DND-41 (cell line): ENCODE measurements at regions not wholly inside any gene's neighbourhood (a gene's known extent, or its start where the extent isn't known, plus 50 kb on each side); places are given as distances from the start of the nearest gene placed in this dataset.

Experiments
- ATAC-seq: fragments of 200-7000 bp; cut with Tn5 transposase; 3 replicates; pipeline ENCODE4 v1.9.1; 2021; ENCODE audit warnings: low read depth; ENCODE audit not compliant: insufficient read depth
- DNase-seq: peaks from one replicate; pipeline ENCODE4 v3.0.0-alpha.2; 2020
- H2AFZ ChIP-seq: 2 replicates; pipeline ENCODE4 v1.6.0; 2012; ENCODE audit warnings: low read depth, low read length
- H3K27ac ChIP-seq: 2 replicates; pipeline ENCODE4 v1.5.1; 2012; ENCODE audit warnings: low read length, inconsistent platforms
- H3K27me3 ChIP-seq: fragments of 200-600 bp; sonication (generic); 2 replicates; pipeline ENCODE4 v1.6.0; 2012; ENCODE audit warnings: low read length, mild to moderate bottlenecking, inconsistent platforms; ENCODE audit not compliant: insufficient read depth, poor library complexity
- H3K36me3 ChIP-seq: 2 replicates; pipeline ENCODE4 v1.5.1; 2012; ENCODE audit warnings: low read length, inconsistent platforms; ENCODE audit not compliant: insufficient read depth
- H3K4me1 ChIP-seq: 2 replicates; pipeline ENCODE4 v1.5.1; 2012; ENCODE audit warnings: mild to moderate bottlenecking, low read length; ENCODE audit not compliant: insufficient read depth
- H3K4me2 ChIP-seq: 2 replicates; pipeline ENCODE4 v1.6.0; 2012; ENCODE audit warnings: mild to moderate bottlenecking, moderate library complexity, low read length, inconsistent platforms; ENCODE audit not compliant: insufficient read depth
- H3K4me3 ChIP-seq, 2 experiments: fragments of 200-600 bp in 1 of 2; shearing (Covaris generic) in 1 of 2; 2 replicates each; pipeline ENCODE4 v1.5.1; 2012 to 2016; ENCODE audit warnings: inconsistent platforms in 2 of 2, low read length in 2 of 2, mild to moderate bottlenecking in 2 of 2, low read depth in 1 of 2, moderate library complexity in 1 of 2
- H3K79me2 ChIP-seq: 2 replicates; pipeline ENCODE4 v1.6.0; 2012; ENCODE audit warnings: low read length, inconsistent platforms; ENCODE audit not compliant: insufficient read depth
- H3K9ac ChIP-seq: 2 replicates; pipeline ENCODE4 v1.6.0; 2012; ENCODE audit warnings: low read depth, mild to moderate bottlenecking, inconsistent platforms, low read length, moderate library complexity
- H3K9me3 ChIP-seq: 2 replicates; pipeline ENCODE4 v1.5.1; 2012; ENCODE audit warnings: low read length, moderate library complexity, mild to moderate bottlenecking, inconsistent platforms; ENCODE audit not compliant: insufficient read depth, severe bottlenecking
- H4K20me1 ChIP-seq: 2 replicates; pipeline ENCODE4 v1.6.0; 2012; ENCODE audit warnings: low read length; ENCODE audit not compliant: insufficient read depth
- EZH2 ChIP-seq: IDR thresholded peaks from 3 replicates; pipeline ENCODE4 v1.6.1; 2012; ENCODE audit warnings: borderline replicate concordance, low read depth, mild to moderate bottlenecking, moderate library complexity, low read length, inconsistent platforms; ENCODE audit not compliant: severe bottlenecking
- TF ChIP-seq, protein P1 (sequence below): IDR thresholded peaks from 2 replicates; pipeline ENCODE4 v1.5.1; 2012; ENCODE audit warnings: borderline replicate concordance, low read length, moderate library complexity, mild to moderate bottlenecking; ENCODE audit not compliant: poor library complexity, severe bottlenecking; ENCODE audit errors: extremely low read depth

DNA sequence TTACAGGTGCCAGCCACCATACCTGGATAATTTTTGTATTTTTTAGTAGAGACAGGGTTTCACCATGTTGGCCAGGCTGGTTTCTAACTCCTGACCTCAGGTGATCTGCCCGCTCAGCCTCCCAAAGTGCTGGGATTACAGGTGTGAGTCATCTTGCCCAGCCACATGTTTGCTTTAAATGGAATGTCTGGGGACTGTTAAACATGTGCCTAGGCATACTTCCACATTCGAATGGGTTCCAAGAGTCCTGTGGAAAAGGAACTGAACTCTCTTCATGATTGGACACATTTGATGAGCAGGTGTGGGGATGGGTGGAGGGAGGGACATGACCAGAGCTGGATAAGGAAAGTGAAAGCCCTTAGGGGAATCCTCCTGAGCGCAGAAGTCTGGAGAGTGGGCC lies 58.4 kb upstream of the GREB1L start:
- Histone ChIP-seq H3K4me1 (0 out of 2 replicates have a peak, but pooled peaks cover 2% of the 10 kb centered on the region), H2AFZ (no peak overlapping the region), H3K9ac (no peak overlapping the region), H3K9me3 (no peaks in the 10 kb centered on the region), H3K27me3 (no peaks in the 10 kb centered on the region), H3K36me3 (no peaks in the 10 kb centered on the region), H3K4me3 (no peak overlapping the region), H3K27ac (no peak overlapping the region), H3K79me2 (no peaks in the 10 kb centered on the region), H3K4me2 (no peak overlapping the region), H4K20me1 (no peaks in the 10 kb centered on the region)
- TF ChIP-seq, protein P1, sequence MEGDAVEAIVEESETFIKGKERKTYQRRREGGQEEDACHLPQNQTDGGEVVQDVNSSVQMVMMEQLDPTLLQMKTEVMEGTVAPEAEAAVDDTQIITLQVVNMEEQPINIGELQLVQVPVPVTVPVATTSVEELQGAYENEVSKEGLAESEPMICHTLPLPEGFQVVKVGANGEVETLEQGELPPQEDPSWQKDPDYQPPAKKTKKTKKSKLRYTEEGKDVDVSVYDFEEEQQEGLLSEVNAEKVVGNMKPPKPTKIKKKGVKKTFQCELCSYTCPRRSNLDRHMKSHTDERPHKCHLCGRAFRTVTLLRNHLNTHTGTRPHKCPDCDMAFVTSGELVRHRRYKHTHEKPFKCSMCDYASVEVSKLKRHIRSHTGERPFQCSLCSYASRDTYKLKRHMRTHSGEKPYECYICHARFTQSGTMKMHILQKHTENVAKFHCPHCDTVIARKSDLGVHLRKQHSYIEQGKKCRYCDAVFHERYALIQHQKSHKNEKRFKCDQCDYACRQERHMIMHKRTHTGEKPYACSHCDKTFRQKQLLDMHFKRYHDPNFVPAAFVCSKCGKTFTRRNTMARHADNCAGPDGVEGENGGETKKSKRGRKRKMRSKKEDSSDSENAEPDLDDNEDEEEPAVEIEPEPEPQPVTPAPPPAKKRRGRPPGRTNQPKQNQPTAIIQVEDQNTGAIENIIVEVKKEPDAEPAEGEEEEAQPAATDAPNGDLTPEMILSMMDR = no peak
- no peak for TF ChIP-seq EZH2
- DNase-seq (no peak), ATAC-seq (no peak)

DNA sequence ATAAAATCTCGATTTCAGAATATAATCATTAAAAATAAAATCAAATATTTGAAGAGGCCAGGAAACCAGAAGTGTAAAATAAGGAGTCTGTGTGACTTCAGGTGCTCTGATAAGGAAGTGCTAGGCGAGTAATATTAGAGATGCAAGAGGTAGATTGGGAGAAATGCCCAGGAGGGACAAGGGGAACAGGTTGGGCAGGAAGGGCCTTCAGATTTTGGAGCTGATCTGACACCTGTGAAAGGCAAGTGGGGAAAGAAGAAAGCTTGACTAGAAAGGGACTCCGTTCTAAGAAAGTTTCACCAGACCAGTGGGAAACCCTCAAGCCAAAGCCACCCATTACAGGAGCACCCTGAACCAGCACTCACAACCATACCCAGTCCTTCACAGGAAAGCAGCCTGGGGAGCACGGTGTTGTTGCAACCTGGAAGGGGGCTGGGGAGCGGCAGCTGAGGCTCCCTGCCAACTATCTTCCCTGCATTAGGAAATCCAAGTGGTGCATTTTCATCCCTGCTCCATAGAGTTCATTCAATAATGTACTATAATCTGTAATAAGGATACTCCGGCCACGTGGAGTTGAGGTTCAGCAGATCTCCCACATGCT lies 57.5 kb upstream of the GREB1L start:
- H3K27ac ChIP-seq = no peak overlapping the region
- H3K4me2 ChIP-seq = no peak overlapping the region
- no peak overlapping the region for H3K9ac ChIP-seq
- no peaks in the 10 kb centered on the region for H3K9me3 ChIP-seq
- H2AFZ ChIP-seq = no peak overlapping the region
- H3K27me3 ChIP-seq = no peaks in the 10 kb centered on the region
- no peak for TF ChIP-seq EZH2
- TF ChIP-seq, protein P1 = no peak
- H3K79me2 ChIP-seq = no peaks in the 10 kb centered on the region
- H4K20me1 ChIP-seq = no peaks in the 10 kb centered on the region
- ATAC-seq = no peak
- H3K36me3 ChIP-seq = no peaks in the 10 kb centered on the region
- no peak for DNase-seq
- H3K4me1 ChIP-seq = 0 out of 2 replicates have a peak, but pooled peaks cover 2% of the 10 kb centered on the region
- H3K4me3 ChIP-seq = no peak overlapping the region

DNA sequence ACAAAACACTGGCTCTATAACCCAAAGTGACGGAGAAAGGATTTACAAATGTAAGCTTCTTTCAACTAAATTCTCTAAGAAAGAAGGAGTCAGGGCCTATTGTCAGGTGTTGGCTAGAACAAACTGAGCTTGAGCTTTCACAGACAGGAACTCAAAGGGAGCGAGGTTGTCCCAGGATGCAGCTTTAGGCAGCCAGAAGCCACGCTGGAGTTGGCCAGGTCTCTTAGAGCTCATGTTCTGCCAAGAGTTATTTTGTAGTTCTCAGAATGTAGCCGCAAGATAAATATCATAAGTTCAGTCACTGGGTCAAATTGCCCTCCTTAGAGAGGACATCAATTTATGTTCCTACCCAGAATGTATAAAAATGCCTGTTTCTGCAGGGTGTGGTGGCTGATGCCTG lies 54.1 kb upstream of the GREB1L start:
- Histone ChIP-seq H3K27me3 (no peaks in the 10 kb centered on the region), H3K9me3 (no peaks in the 10 kb centered on the region), H4K20me1 (no peaks in the 10 kb centered on the region), H3K36me3 (no peaks in the 10 kb centered on the region), H3K79me2 (no peaks in the 10 kb centered on the region), H3K4me3 (no peak overlapping the region), H2AFZ (no peak overlapping the region), H3K4me1 (no peaks in the 10 kb centered on the region), H3K9ac (no peak overlapping the region), H3K4me2 (no peak overlapping the region), H3K27ac (no peak overlapping the region)
- DNase-seq (no peak), ATAC-seq (no peak)
- no peak for TF ChIP-seq EZH2
- TF ChIP-seq, protein P1 = no peak
